PC-3 (cell line): ENCODE measurements at regions not wholly inside any gene's neighbourhood (a gene's known extent, or its start where the extent isn't known, plus 50 kb on each side); places are given as distances from the start of the nearest gene placed in this dataset.

Experiments used
- EZH2 ChIP-seq: fragments of 300-600 bp; sonication (generic); IDR thresholded peaks from one replicate; pipeline ENCODE4 v1.6.1; 2017; ENCODE audit warnings: antibody characterized with exemption, mild to moderate bottlenecking, low read length; ENCODE audit not compliant: unreplicated experiment
- EZH2phosphoT487 ChIP-seq: fragments of 300-600 bp; sonication (generic); IDR thresholded peaks from 2 replicates; pipeline ENCODE4 v1.6.1; 2018; ENCODE audit warnings: mild to moderate bottlenecking, antibody characterized with exemption, low read length, borderline replicate concordance
- TF ChIP-seq, protein P1 (sequence below): fragments of 300-600 bp; sonication (generic); conservative IDR thresholded peaks from 2 replicates; pipeline ENCODE4 v1.5.1; 2017; ENCODE audit warnings: antibody characterized with exemption, low read depth, mild to moderate bottlenecking, low read length

DNA sequence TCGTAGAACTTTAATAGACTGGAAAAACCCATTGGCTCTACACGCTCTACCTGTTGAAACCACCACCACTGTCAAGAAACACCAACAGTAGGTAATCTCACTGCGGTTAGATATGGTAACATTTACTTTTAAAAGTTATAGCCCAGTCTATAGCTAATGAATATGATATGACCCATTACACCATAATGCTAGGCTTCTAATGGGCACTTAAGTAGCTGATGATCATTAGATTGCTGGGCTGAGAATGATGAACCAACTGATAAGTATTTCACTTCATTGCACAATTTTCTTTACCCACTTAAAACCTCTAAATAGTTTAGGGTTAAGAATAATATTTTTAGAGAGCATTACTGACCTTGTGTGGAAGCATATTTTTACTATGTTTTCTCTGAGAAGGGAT is 788.9 kb upstream of the CA10 start:
- TF ChIP-seq, protein P1, sequence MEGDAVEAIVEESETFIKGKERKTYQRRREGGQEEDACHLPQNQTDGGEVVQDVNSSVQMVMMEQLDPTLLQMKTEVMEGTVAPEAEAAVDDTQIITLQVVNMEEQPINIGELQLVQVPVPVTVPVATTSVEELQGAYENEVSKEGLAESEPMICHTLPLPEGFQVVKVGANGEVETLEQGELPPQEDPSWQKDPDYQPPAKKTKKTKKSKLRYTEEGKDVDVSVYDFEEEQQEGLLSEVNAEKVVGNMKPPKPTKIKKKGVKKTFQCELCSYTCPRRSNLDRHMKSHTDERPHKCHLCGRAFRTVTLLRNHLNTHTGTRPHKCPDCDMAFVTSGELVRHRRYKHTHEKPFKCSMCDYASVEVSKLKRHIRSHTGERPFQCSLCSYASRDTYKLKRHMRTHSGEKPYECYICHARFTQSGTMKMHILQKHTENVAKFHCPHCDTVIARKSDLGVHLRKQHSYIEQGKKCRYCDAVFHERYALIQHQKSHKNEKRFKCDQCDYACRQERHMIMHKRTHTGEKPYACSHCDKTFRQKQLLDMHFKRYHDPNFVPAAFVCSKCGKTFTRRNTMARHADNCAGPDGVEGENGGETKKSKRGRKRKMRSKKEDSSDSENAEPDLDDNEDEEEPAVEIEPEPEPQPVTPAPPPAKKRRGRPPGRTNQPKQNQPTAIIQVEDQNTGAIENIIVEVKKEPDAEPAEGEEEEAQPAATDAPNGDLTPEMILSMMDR: no peak
- TF ChIP-seq EZH2phosphoT487: no peak
- TF ChIP-seq EZH2: no peak
